Erythroblast (primary cell): ENCODE measurements at regions not wholly inside any gene's neighbourhood (a gene's known extent, or its start where the extent isn't known, plus 50 kb on each side); places are given as distances from the start of the nearest gene placed in this dataset.

Experiments used
- GATA1 ChIP-seq: IDR thresholded peaks from 2 replicates; pipeline ENCODE4 v1.6.1; 2011; ENCODE audit warnings: low read depth, mild to moderate bottlenecking, control low read depth, low read length, moderate library complexity
- POLR2A ChIP-seq: IDR thresholded peaks from 2 replicates; pipeline ENCODE4 v1.6.1; 2011; ENCODE audit warnings: mild to moderate bottlenecking, low read length

DNA sequence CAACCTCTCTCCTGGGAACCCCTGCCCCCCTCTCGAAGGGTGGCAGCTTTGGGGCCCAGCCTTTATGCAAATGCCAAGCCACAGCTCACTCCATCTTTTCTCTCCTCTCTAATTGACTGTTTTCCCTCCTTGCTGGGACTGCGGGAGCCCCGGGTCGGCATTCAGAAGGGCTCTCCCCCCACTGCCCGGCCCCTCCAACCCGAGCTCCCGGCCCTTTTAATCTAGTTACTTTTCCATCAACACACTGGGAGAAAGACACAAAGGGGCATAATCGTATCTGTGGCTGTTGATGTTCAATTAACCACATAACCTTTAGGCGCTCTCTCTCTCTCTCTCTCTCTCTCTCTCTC is 95.4 kb downstream of the INHBB start:
- TF ChIP-seq POLR2A (no peak), GATA1 (no peak)
